Renal pelvis (tissue), 1 donor: ENCODE measurements at regions not wholly inside any gene's neighbourhood (a gene's known extent, or its start where the extent isn't known, plus 50 kb on each side); places are given as distances from the start of the nearest gene placed in this dataset.

Source experiments
- DNase-seq: peaks from one replicate; pipeline ENCODE4 v3.0.0-alpha.2; 2013

GRCh38 chr11:95486466-95486865 is 255.5 kb upstream of the SESN3 start:
- DNase-seq: no peak

- DNase-seq: no peak
These were observed 254.3 kb upstream of the SESN3 start for GRCh38 chr11:95485115-95485900.

GRCh38 chr11:95483339-95483738 is 252.3 kb upstream of the SESN3 start:
- DNase-seq: no peak

GRCh38 chr11:95478003-95478402 is 247.0 kb upstream of the SESN3 start:
- no peak for DNase-seq

- DNase-seq: no peak
These were observed 238.3 kb upstream of the SESN3 start for GRCh38 chr11:95469258-95469657.

GRCh38 chr11:95466416-95466815 is 235.4 kb upstream of the SESN3 start:
- DNase-seq: no peak

GRCh38 chr11:95465887-95466286 is 234.9 kb upstream of the SESN3 start:
- DNase-seq: no peak

- DNase-seq: no peak
These were observed 230.9 kb upstream of the SESN3 start for GRCh38 chr11:95461858-95462257.

GRCh38 chr11:95461348-95461747 is 230.3 kb upstream of the SESN3 start:
- no peak for DNase-seq

- DNase-seq: peak; percentile 29
These were observed 228.5 kb upstream of the SESN3 start for GRCh38 chr11:95459291-95460042.

GRCh38 chr11:95456714-95457491 is 225.9 kb upstream of the SESN3 start:
- no peak for DNase-seq

- no peak for DNase-seq
These were observed 224.4 kb upstream of the SESN3 start for GRCh38 chr11:95455228-95455970.

GRCh38 chr11:95453616-95454171 is 222.7 kb upstream of the SESN3 start:
- no peak for DNase-seq

- no peak for DNase-seq
These were observed 220.7 kb upstream of the SESN3 start for GRCh38 chr11:95451682-95452081.

- no peak for DNase-seq
These were observed 220.3 kb upstream of the SESN3 start for GRCh38 chr11:95451261-95451660.

- no peak for DNase-seq
These were observed 219.6 kb upstream of the SESN3 start for GRCh38 chr11:95450547-95451123.

- no peak for DNase-seq
These were observed 214.8 kb upstream of the SESN3 start for GRCh38 chr11:95445746-95446333.

- no peak for DNase-seq
These were observed 213.6 kb upstream of the SESN3 start for GRCh38 chr11:95444309-95445241.

- DNase-seq: no peak
These were observed 212.4 kb upstream of the SESN3 start for GRCh38 chr11:95443386-95443785.
